ENCODE measurements at regions not wholly inside any gene's neighbourhood (a gene's known extent, or its start where the extent isn't known, plus 50 kb on each side); places are given as distances from the start of the nearest gene placed in this dataset.

DNA sequence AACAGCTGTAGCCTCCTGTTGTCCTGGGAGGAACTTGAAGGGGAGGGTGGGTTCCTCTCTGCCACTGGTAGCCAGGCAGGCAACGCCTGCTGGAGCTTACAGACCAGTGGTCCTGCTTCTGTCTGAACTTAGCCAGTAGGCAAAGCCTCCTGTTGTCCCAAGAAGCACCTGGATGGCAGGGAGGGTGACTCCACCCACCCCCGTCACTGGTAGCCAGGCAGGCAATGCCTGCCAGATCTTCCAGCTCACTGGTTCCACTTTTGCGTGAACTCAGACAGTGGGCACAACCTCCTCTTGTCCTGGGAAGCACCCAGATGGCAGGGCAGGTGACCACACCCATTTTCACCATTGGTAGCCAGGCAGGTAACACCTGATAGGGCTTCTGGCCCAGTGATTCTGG, 203.5 kb upstream of the DIPK2B start:
- Histone ChIP-seq H3K4me1 (ENCODE audit: control insufficient read depth, insufficient read depth, low read length) (no peaks in the 10 kb centered on the region), H3K9me3 (ENCODE audit: control insufficient read depth, insufficient read depth, low read depth, low read length) (no peaks in the 10 kb centered on the region), H3K4me3 (ENCODE audit: low read depth, low read length) (no peak overlapping the region), H3K27ac (ENCODE audit: extremely low read depth, low read depth, low read length) (no peak overlapping the region), H3K36me3 (ENCODE audit: control insufficient read depth in 2 of 2, insufficient read depth in 1 of 2, low read length in 2 of 2) (no peaks in the 10 kb centered on the region)
- TF ChIP-seq ZNF133 (tag by site-specific recombination; IDR thresholded peaks at IDR 0.05) (no peak), PRDM2 (tag by site-specific recombination; IDR thresholded peaks at IDR 0.05; ENCODE audit: borderline replicate concordance) (no peak), KLF10 (tag by site-specific recombination; IDR thresholded peaks at IDR 0.05) (no peak), ZNF76 (tag by site-specific recombination; IDR thresholded peaks at IDR 0.05; ENCODE audit: borderline replicate concordance, low read depth) (no peak), SETDB1 (IDR thresholded peaks at IDR 0.05; ENCODE audit: insufficient read length, low read length) (no peak), YY2 (tag by site-specific recombination; IDR thresholded peaks at IDR 0.05) (no peak), ZNF148 (tag by site-specific recombination; IDR thresholded peaks at IDR 0.05; ENCODE audit: borderline replicate concordance) (no peak), BCL11B (tag by site-specific recombination; IDR thresholded peaks at IDR 0.05; ENCODE audit: low read depth) (no peak), ZNF548 (tag by site-specific recombination; IDR thresholded peaks at IDR 0.05) (no peak), OSR2 (tag by site-specific recombination; IDR thresholded peaks at IDR 0.05) (no peak), ZSCAN23 (tag by site-specific recombination; IDR thresholded peaks at IDR 0.05) (no peak), ZNF169 (tag by site-specific recombination; IDR thresholded peaks at IDR 0.05) (no peak), ZNF274 (IDR thresholded peaks at IDR 0.05; ENCODE audit: low read length) (no peak), ZNF274 (tag by site-specific recombination; IDR thresholded peaks at IDR 0.05; ENCODE audit: borderline replicate concordance) (no peak), ZSCAN30 (tag by site-specific recombination; IDR thresholded peaks at IDR 0.05) (no peak), HOXA7 (CRISPR knock-in tag; IDR thresholded peaks at IDR 0.05; ENCODE audit: borderline replicate concordance) (no peak), ZNF19 (tag by site-specific recombination; IDR thresholded peaks at IDR 0.05; ENCODE audit: low read depth) (no peak), TRIM28 (IDR thresholded peaks at IDR 0.05; ENCODE audit: borderline replicate concordance, low read length) (no peak)
- TF ChIP-seq, protein P1, sequence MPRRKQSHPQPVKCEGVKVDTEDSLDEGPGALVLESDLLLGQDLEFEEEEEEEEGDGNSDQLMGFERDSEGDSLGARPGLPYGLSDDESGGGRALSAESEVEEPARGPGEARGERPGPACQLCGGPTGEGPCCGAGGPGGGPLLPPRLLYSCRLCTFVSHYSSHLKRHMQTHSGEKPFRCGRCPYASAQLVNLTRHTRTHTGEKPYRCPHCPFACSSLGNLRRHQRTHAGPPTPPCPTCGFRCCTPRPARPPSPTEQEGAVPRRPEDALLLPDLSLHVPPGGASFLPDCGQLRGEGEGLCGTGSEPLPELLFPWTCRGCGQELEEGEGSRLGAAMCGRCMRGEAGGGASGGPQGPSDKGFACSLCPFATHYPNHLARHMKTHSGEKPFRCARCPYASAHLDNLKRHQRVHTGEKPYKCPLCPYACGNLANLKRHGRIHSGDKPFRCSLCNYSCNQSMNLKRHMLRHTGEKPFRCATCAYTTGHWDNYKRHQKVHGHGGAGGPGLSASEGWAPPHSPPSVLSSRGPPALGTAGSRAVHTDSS (tag by site-specific recombination; IDR thresholded peaks at IDR 0.05): no peak
- TF ChIP-seq, protein P2, sequence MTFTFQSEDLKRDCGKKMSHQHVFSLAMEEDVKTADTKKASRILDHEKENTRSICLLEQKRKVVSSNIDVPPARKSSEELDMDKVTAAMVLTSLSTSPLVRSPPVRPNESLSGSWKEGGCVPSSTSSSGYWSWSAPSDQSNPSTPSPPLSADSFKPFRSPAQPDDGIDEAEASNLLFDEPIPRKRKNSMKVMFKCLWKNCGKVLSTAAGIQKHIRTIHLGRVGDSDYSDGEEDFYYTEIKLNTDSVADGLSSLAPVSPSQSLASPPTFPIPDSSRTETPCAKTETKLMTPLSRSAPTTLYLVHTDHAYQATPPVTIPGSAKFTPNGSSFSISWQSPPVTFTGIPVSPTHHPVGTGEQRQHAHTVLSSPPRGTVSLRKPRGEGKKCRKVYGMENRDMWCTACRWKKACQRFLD (tag by site-specific recombination; IDR thresholded peaks at IDR 0.05): no peak
- CTCF ChIA-PET: no interaction called here
- POLR2A ChIA-PET: no interaction called here

Data from HEK293 (cell line).